Osteoblast (primary cell): ENCODE measurements at regions not wholly inside any gene's neighbourhood (a gene's known extent, or its start where the extent isn't known, plus 50 kb on each side); places are given as distances from the start of the nearest gene placed in this dataset.

ENCODE experiments used
- DNase-seq: peaks from one replicate; pipeline ENCODE4 v3.0.0; 2011; ENCODE audit warnings: low spot score, mixed read lengths; ENCODE audit not compliant: insufficient read length; ENCODE audit errors: missing footprints
- H2AFZ ChIP-seq: 2 replicates; pipeline ENCODE4 v1.6.0; 2011; ENCODE audit warnings: mild to moderate bottlenecking, low read length
- H3K27ac ChIP-seq: 2 replicates; pipeline ENCODE4 v1.5.1; 2011; ENCODE audit warnings: mild to moderate bottlenecking, low read depth, low read length, moderate library complexity
- H3K27me3 ChIP-seq: 2 replicates; pipeline ENCODE4 v1.6.0; 2012; ENCODE audit warnings: mild to moderate bottlenecking, control low read depth, inconsistent platforms, low read length, moderate library complexity; ENCODE audit not compliant: insufficient read depth
- H3K36me3 ChIP-seq: 2 replicates; pipeline ENCODE4 v1.5.1; 2011; ENCODE audit warnings: mild to moderate bottlenecking, low read length, control low read depth, moderate library complexity; ENCODE audit not compliant: insufficient read depth
- H3K4me1 ChIP-seq: 2 replicates; pipeline ENCODE4 v1.5.1; 2011; ENCODE audit warnings: mild to moderate bottlenecking, low read length, control low read depth, moderate library complexity; ENCODE audit not compliant: insufficient read depth
- H3K4me2 ChIP-seq: 2 replicates; pipeline ENCODE4 v1.6.0; 2011; ENCODE audit warnings: mild to moderate bottlenecking, low read length; ENCODE audit not compliant: insufficient read depth
- H3K4me3 ChIP-seq: fragments of 200-600 bp; sonication (generic); 3 replicates; pipeline ENCODE4 v1.5.1; 2012; ENCODE audit warnings: mild to moderate bottlenecking, low read length, inconsistent platforms; ENCODE audit not compliant: insufficient read depth
- H3K79me2 ChIP-seq: 2 replicates; pipeline ENCODE4 v1.6.0; 2012; ENCODE audit warnings: mild to moderate bottlenecking, low read length, control low read depth, inconsistent platforms; ENCODE audit not compliant: insufficient read depth
- H3K9me3 ChIP-seq: 2 replicates; pipeline ENCODE4 v1.5.1; 2011; ENCODE audit warnings: low read depth, low read length, control low read depth
- H4K20me1 ChIP-seq: 2 replicates; pipeline ENCODE4 v1.6.0; 2012; ENCODE audit warnings: mild to moderate bottlenecking, low read length, control low read depth; ENCODE audit not compliant: insufficient read depth
- CTCF ChIP-seq: IDR thresholded peaks from 2 replicates; pipeline ENCODE4 v1.5.1; 2011; ENCODE audit warnings: mild to moderate bottlenecking, low read depth, low read length, moderate library complexity; ENCODE audit errors: extremely low read depth

- no peak overlapping the region for H3K4me2 ChIP-seq
- no peak for DNase-seq
These were observed 806.6 kb downstream of the SQOR start for GRCh38 chr15:46441294-46442062.

DNA sequence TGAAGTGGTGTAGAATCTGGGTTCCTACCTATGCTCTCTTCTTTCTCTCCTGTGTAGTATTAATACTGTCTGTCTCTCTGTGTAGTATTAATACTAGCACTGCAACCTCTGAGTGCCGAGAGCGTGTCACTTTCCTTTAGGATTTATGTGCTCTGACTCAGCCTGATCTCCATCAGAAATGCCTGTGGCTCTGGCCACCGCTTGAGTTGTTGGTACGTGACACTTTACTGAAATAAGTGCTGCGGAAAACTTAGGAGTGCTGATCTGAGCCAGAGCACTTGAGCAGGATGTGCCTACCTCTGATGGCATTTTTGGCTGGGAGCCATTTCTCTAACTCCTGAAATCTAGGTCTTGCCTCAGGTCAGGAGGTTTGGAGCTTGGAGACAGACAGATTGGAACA is 807.4 kb downstream of the SQOR start:
- H3K79me2 ChIP-seq = no peaks in the 10 kb centered on the region
- H3K27me3 ChIP-seq = no peaks in the 10 kb centered on the region
- H3K4me1 ChIP-seq = no peaks in the 10 kb centered on the region
- no peak overlapping the region for H2AFZ ChIP-seq
- H3K36me3 ChIP-seq = no peaks in the 10 kb centered on the region
- H3K9me3 ChIP-seq = no peaks in the 10 kb centered on the region
- H3K4me2 ChIP-seq = no peak overlapping the region
- H4K20me1 ChIP-seq = no peaks in the 10 kb centered on the region
- no peak overlapping the region for H3K27ac ChIP-seq
- no peak for TF ChIP-seq CTCF
- DNase-seq = no peak
- no peak overlapping the region for H3K4me3 ChIP-seq

More at GRCh38 chr15:46441294-46442062, 806.6 kb downstream of the SQOR start:
- Histone ChIP-seq H3K27me3 (no peaks in the 10 kb centered on the region), H3K4me1 (no peaks in the 10 kb centered on the region), H2AFZ (no peak overlapping the region), H3K27ac (no peak overlapping the region), H3K79me2 (no peaks in the 10 kb centered on the region), H3K36me3 (no peaks in the 10 kb centered on the region), H3K4me3 (no peak overlapping the region), H3K9me3 (no peaks in the 10 kb centered on the region), H4K20me1 (no peaks in the 10 kb centered on the region)
- TF ChIP-seq CTCF = no peak

- Histone ChIP-seq H3K4me3 (no peak overlapping the region), H3K27me3 (no peaks in the 10 kb centered on the region), H2AFZ (no peak overlapping the region), H3K4me2 (no peak overlapping the region), H3K27ac (no peak overlapping the region), H3K79me2 (no peaks in the 10 kb centered on the region), H3K4me1 (no peaks in the 10 kb centered on the region), H4K20me1 (no peaks in the 10 kb centered on the region), H3K9me3 (no peaks in the 10 kb centered on the region), H3K36me3 (no peaks in the 10 kb centered on the region)
- no peak for DNase-seq
- TF ChIP-seq CTCF = no peak
These were observed 808.2 kb downstream of the SQOR start for GRCh38 chr15:46442901-46443590.

DNA sequence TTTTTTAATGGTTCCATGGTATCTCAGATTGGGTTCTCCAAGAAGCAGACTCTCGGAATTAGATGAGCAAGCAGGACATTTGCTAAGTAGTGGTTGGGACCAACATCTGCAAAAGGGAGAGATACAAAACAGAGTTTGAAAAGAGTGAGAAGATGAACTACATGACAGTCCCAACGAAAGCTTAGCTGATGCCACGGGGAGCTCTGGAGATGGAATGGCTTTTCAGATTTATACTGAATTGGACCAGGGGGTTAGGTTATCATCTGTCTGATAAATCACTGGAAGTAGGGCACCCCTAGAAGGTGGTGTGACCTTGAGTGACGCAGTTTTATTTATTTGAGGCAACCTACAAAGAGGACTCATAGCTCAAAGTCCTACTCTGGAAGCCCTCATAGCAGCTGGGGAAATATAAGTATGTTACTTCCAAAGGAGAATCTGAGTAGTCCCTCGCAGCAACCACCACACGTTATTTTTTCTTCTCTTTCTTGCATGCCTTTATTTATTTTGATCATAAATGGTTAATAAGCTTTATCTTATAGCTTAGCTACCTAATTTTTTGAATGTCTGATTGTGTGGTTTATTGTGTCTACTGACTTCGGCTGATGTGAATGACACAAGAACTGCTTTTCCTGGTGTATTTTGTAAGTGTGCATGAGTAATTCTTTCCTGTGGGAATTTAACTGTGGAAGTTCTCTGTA is 815.4 kb downstream of the SQOR start:
- Histone ChIP-seq H3K27me3 (no peaks in the 10 kb centered on the region), H4K20me1 (no peaks in the 10 kb centered on the region), H3K4me3 (no peak overlapping the region), H3K9me3 (peaks cover 3% of the 10 kb centered on the region), H3K36me3 (no peaks in the 10 kb centered on the region), H3K4me2 (no peak overlapping the region), H3K27ac (no peak overlapping the region), H3K4me1 (no peaks in the 10 kb centered on the region), H2AFZ (no peak overlapping the region), H3K79me2 (no peaks in the 10 kb centered on the region)
- no peak for TF ChIP-seq CTCF
- no peak for DNase-seq
